Epithelial cell of esophagus (primary cell): ENCODE measurements at regions not wholly inside any gene's neighbourhood (a gene's known extent, or its start where the extent isn't known, plus 50 kb on each side); places are given as distances from the start of the nearest gene placed in this dataset.

Experiments
- DNase-seq: peaks from one replicate; pipeline ENCODE4 v3.0.0; 2010; ENCODE audit warnings: low read depth
- H3K4me3 ChIP-seq: 2 replicates; pipeline ENCODE4 v1.5.1; 2011; ENCODE audit warnings: mild to moderate bottlenecking, low read length, control low read depth
- CTCF ChIP-seq: IDR thresholded peaks from 2 replicates; pipeline ENCODE4 v1.5.1; 2011; ENCODE audit warnings: low read depth, mild to moderate bottlenecking, low read length, control low read depth, inconsistent platforms; ENCODE audit not compliant: insufficient read depth; ENCODE audit errors: missing control alignments

- no peak for TF ChIP-seq CTCF
- DNase-seq, result no peak
- no peak overlapping the region for H3K4me3 ChIP-seq
These were observed 82.4 kb downstream of the OXSM start for GRCh38 chr3:25872200-25872877.

- no peak for DNase-seq
- H3K4me3 ChIP-seq, result no peak overlapping the region
- no peak for TF ChIP-seq CTCF
These were observed 93.6 kb downstream of the OXSM start for GRCh38 chr3:25883492-25883891.

DNA sequence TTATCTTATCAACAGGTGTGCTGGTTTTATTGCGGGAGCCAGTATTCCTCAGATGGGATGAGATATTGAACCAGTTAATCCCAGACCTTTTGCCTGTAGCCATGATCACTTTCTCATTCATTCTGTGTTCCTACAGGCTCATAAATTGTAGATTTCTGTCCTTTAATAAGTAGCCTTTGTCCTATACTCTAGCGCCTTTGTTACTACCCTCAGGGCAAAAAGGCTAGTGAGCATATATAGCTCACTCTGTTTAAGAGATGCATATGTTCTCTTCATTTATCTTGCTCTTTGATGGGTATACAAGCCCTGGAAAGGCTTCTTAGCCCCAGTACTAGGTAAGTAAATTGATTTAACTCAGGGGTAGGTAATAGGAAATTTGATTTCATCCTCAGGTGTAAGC lies 95.1 kb downstream of the OXSM start:
- DNase-seq, result no peak
- H3K4me3 ChIP-seq, result no peak overlapping the region
- no peak for TF ChIP-seq CTCF

DNA sequence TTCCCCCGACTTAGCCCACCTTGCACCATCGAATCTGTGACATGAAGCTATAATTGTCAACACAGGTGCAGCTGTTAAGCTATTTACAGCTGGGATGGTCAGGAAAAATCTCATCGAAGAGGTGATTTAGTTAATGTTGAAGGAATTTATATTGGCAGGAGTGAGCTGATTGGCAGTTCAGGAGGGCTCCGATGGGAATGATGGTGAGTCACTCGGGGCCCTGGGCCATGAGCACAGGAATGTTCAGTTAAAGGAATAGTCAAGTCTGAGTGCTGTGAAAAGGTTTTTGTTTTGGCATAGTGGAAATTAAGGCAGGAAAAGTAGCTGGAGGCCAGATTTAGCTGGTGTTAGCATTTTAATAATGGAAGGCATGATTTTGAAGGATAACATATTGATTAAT lies 95.7 kb downstream of the OXSM start:
- TF ChIP-seq CTCF, result no peak
- DNase-seq, result peak; percentile 61
- no peak overlapping the region for H3K4me3 ChIP-seq

- DNase-seq, result no peak
- H3K4me3 ChIP-seq, result no peak overlapping the region
- no peak for TF ChIP-seq CTCF
These were observed 98.0 kb downstream of the OXSM start for GRCh38 chr3:25887907-25888306.

DNA sequence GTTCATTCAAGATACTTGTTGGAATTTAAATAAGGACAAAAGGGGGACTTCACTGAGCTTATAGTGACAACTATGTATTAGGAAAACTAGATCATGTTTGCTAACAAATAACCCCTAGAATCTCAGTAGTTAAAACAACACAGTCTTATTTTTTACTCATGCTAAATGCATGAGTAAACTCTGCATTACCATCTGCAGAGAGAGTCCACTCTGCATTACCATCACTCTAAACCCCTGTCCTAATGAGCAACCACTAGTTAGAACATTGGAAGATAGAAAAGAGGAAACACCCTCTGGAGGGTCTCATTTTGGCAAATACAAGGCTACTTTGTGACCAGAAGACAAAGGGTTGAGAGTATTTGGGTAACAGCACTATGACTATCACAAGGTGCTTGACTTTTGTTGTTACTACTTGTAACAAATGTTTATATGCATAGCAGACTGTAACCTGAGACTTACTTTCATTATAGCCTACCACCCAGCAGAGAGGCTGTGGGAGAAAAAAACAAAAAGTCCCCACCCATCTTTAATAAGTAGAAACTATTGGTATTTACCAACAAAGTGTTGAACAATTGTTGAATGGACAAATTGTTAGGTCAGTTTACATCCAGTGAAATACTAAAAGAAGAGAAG lies 99.1 kb downstream of the OXSM start:
- DNase-seq, result no peak
- no peak overlapping the region for H3K4me3 ChIP-seq
- TF ChIP-seq CTCF, result no peak

DNA sequence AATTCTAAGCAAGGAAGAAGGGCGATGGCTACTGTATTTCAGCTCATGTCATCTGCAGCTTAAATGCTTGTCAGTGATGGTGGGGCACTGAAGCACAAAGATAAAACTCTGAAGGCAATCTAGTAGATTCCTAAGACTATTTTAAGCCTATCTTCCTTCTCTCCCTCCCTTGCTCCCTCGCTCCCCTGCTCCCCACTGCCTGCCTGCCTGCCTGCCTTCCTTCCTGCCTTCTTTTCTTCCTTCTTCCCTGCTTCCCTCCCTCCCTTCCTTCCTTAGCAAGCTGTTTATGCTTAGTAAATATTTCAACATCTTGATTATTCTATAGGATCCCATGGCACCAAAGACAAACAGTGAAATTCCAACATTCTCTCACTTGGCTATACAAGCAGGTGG lies 99.6 kb downstream of the OXSM start:
- no peak for TF ChIP-seq CTCF

More for the DNA sequence above, 99.6 kb downstream of the OXSM start:
- DNase-seq, result no peak
- no peak overlapping the region for H3K4me3 ChIP-seq
